Kasumi-1 (cell line): ENCODE measurements at regions not wholly inside any gene's neighbourhood (a gene's known extent, or its start where the extent isn't known, plus 50 kb on each side); places are given as distances from the start of the nearest gene placed in this dataset.

Experiments used
- DNase-seq, 2 experiments: peaks; one replicate each; lab custom pipeline; 2025; lab: John Stamatoyannopoulos, UW

DNA sequence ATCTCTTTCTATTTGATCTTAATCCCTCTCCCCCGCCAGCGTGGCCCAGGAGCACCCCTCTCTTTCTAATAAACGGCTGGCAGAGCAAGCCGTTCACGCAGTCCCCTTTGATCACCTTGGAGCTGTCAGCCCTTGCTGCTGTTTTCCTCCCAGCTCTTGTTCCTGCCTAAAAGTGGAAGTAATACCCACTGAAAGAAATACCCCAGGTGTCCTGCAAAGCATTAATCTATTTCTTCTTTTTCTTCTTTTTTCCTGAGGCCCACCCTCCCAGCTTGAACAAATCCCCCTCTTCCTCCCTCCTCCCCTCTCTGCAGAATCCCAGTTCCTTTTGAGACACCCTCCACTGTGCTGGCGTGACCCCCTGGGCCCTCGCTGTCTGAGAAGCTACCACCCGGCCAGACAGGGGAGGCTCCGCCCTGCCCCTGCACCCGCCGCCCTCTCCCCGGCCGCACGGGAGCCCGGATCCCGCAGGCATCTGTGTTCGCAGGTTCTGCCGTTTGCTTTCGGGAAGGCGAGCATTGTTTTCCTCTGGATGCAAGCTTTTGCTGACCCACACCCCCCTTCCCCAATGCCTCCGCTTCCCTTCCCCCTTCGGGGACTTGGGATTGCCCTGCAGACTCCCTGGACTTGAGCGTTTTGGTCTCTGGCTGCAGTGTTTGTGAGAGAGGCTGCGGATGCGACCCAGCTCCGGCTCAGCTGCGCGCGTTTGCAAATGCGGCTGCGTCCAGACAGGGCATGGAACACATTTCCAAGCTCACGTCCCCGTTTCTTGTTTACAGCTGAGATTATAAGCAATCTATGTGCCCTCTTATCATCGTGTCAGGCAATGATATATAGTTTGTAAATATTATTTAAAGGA, 631.5 kb downstream of the NYAP2 start:
- DNase-seq: peak; percentile 43 to 48

DNA sequence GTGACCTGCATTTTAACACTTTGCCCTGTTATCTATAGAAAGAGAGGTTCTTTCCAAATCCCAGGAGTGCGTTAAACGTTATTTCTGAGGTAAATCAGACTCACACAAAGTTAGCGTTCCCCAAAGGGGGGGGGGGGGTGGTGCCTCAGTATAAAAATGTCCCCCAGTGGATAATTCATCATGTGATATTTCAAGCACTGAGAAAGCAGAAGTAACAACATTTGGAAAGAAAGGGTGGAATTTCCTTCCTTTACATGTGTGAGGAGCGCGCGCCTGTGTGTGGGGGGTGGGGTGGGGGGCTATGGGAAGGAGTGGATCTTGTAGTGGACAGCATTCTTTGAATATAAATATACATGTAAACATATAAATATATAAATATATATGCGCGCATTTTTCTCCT, 630.9 kb downstream of the NYAP2 start:
- peak; percentile 41 to 48 for DNase-seq

DNA sequence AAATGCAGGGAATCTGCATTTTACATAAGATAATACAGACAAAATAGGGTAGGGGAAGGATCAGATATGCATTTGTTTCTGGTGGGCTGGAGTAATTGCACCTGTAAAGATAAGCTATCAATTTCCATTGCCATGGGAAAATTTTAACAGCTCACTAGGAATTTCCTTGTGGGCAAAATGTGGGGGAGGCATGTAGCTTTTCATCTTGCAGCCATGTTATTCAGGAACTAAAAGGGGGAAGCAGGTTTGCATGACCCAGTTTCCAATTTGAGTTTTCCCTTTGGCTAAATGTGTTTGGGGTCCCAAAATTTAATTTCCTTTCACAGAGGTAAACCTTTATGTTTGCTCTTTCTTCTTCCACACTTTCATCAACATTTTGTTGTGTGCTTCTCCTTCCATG, 624.4 kb downstream of the NYAP2 start:
- no peak for DNase-seq

DNA sequence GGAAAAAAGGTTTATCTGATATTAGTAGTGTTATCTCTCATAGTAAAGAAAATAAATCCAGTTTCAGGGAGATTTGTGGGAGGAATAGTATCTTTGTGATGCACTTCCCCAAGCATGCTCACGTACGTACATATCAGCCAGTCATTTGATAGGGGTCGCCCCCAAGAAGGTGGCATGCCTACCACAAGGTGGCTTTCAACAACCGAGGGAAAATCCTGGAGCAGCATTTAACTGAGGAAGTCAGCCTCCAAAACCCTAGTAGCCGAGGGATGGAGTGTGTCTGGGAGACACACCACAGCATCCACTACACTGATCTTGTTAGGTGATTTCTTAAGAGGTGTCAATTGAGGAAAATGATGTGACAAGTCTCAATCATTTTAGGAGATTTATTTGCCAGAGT, 623.9 kb downstream of the NYAP2 start:
- no peak for DNase-seq

DNA sequence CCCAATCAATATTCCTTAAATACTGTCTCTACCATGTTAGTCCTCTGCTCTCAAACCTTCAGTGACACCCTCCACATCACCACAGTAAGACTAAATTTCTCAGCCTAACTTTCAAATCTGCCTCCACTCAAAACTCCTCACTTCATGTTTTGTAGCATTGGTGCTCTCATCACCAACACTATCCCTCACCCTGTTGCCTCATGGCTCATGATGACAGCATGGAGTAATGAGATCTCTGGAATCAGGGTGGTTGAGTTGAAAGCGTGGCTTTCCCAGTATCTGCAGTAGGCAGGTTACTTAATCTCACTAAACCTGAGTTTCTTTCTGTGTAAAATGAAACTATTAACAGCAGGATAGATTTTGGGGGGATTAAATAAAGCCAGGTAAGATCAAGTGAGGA, 621.4 kb downstream of the NYAP2 start:
- no peak for DNase-seq

GRCh38 chr2:226020176-226020575, 620.7 kb downstream of the NYAP2 start:
- DNase-seq: no peak

GRCh38 chr2:226018641-226019040, 619.1 kb downstream of the NYAP2 start:
- DNase-seq: no peak

- DNase-seq: no peak
These were observed 618.0 kb downstream of the NYAP2 start for GRCh38 chr2:226017537-226017936.

- no peak for DNase-seq
These were observed 617.6 kb downstream of the NYAP2 start for GRCh38 chr2:226017107-226017506.

DNA sequence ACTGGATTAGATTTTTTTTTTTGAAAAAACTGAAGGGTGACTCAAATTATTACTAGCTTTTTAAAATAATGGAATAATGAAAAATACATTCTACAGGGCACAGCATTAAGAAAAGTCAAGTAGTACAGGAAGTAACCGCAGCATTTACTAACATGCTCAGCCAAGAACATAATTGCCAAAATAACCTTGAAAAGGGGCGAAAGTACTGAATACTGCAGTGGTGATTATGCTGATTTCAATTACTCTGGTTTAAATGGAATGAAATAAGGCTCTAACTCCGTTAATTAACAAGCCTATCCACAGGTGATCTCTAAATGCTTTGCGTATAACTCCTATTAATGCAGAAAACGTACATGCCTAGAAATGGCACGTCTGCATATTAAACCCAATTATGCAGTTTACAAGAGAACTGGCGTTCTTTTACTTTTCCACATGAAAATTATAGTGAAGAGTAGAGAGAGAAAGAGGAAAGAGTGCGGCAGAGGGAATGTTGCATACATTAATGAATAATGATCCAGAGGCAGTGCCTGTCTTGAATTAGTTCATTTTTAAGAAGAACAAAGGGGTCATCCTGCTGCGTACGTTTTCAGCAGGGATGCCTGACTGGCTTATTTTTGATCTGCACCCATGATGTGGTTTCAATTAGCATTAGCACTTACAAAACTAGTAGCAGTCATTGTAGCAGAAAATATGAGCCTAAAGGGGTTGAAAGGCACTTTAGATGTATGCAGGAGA, 612.4 kb downstream of the NYAP2 start:
- no peak for DNase-seq

GRCh38 chr2:226002438-226002837, 602.9 kb downstream of the NYAP2 start:
- DNase-seq: peak in 1 of 2 experiments; percentile 10

- no peak for DNase-seq
These were observed 602.2 kb downstream of the NYAP2 start for GRCh38 chr2:226001716-226002115.

GRCh38 chr2:225999692-226000091, 600.2 kb downstream of the NYAP2 start:
- DNase-seq: no peak

- no peak for DNase-seq
These were observed 599.1 kb downstream of the NYAP2 start for GRCh38 chr2:225998653-225999052.

GRCh38 chr2:225998116-225998515, 598.6 kb downstream of the NYAP2 start:
- no peak for DNase-seq

DNA sequence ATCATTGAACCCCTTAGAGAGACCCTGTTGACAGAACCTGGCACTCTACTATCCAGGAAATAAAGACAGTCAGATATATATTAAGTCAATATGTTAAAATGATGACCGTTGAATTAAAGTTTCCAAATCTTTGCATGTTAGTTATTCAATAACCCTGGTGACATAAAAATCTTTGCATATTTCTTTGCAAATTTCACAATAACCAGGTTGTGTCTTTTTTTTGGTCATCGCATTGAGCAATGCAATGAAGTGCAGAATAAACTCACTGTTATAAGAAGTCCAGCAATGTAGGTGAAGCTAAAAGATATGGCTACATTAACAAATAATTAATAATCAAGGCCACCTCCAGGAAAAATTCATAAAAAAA, 596.9 kb downstream of the NYAP2 start:
- DNase-seq: no peak

DNA sequence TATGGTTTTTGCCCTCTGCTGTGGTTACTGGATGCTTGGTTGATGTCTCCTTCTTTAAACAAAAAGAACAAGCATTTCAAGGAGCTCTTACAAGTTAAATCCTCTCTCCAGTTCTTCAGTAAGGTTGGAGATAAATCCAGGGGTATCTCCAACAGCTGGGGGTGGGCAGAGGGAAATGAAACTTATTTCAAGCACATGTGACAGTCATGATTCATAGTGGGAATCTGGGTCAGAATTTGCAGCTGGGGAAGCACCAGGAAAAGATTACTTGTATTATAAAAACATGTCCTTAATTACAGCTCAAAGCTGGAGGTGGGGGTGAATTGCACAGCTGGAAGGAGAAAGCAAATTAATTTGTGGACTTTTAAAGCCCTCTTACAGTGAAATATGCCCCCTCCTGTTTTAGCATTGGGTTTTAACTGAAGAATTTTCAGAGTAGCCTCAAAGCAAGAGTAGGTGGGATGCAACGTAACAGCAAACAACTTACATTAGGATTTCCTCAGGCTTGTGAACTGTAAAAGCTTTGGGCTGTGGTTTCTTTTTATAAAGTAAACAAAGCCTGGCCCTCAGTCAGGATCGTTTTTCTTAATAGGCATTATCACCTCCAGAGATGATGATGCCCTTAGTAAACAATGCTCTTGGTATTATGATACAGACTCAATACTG, 596.4 kb downstream of the NYAP2 start:
- no peak for DNase-seq

- DNase-seq: no peak
These were observed 595.4 kb downstream of the NYAP2 start for GRCh38 chr2:225994748-225995405.

DNA sequence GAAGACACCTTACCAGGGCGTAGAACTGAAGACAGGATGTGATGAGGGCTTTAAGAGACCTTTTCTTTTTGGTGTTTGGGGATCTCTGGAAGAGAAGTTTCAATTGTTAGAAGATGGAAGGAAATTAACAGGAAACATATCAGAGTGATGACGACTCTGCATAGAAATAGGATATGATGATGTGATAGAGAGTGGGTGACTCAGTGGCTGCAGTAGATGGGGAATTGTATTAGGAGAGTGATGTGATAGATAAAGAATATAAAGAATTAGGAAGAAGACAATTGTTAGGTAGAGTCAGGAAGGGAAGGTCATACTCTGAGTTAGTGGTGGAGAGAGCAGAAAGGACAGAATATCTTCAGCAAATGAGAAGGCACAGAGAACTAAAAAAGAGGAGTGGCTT, 593.9 kb downstream of the NYAP2 start:
- DNase-seq: no peak

DNA sequence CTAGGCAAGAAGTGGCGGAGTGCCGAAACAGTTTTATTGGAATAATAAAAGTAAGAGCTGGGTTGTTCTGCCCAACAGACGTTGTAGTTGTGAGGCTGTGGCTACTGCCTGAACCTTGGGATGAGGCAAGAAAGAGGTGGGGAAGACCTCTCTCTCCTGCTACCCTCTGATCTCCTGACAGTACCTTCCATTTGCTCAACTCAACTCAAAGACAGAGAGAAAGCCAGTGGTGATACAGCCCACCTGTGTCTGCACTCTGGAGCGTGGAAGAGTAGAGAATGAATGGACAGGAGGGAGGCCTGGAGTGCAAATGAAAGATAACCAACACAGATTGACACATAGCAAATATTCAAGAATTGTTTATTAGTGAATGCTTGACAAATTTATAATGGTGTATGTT, 590.3 kb downstream of the NYAP2 start:
- no peak for DNase-seq

DNA sequence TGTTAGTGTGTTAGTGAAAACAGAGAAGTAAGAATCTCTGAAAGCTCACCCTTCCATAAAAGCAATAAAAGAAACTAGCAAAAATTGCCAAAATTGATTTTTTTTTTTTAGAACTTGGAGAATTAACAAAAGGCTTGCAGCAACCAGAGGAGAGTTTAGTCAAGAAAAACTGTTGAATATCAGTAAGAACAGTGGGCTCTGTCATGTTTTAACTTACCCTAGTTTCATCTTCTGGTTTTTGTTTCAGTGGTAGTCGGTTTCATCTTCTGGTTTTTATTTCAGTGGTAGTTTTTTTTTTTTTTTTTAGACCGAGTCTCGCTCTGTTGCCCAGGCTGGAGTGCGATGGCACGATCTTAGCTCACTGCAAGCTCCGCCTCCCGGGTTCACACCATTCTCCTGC, 580.9 kb downstream of the NYAP2 start:
- no peak for DNase-seq

DNA sequence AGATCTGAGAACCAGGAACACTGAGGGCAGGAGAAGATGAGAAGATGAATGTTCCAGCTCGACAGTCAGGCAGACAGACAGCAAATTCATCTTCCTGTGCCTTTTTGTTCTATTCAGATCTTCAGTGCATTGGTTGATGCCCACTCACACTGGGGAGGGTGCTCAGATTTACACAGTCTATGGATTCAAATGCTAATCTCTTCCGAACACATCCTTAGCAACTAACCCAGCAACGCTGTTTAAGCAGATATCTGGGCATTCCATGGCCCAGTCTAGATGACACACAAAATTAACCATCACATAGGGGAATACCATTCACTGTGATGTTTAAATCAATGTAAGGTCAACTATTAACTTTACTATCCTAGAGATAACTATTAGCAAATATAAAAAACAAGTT, 571.9 kb downstream of the NYAP2 start:
- DNase-seq: no peak
